A673 (cell line): ENCODE measurements at regions not wholly inside any gene's neighbourhood (a gene's known extent, or its start where the extent isn't known, plus 50 kb on each side); places are given as distances from the start of the nearest gene placed in this dataset.

Experiments used
- EZH2 ChIP-seq: fragments of 200-600 bp; sonication (generic); IDR thresholded peaks from 2 replicates; pipeline ENCODE4 v1.6.1; 2017; ENCODE audit warnings: borderline replicate concordance, low read depth, mild to moderate bottlenecking, mixed read lengths, antibody characterized with exemption, low read length; ENCODE audit not compliant: poor library complexity, severe bottlenecking
- TF ChIP-seq, protein P1 (sequence below): fragments of 300-800, 200-600 bp; sonication (generic); conservative IDR thresholded peaks from 2 replicates; pipeline ENCODE4 v1.5.1; 2017; ENCODE audit warnings: low read depth, mild to moderate bottlenecking, antibody characterized with exemption, low read length, moderate library complexity, mixed read lengths

GRCh38 chr2:10209406-10209935 is 86.9 kb downstream of the RRM2 start:
- no peak for TF ChIP-seq EZH2
- TF ChIP-seq, protein P1, sequence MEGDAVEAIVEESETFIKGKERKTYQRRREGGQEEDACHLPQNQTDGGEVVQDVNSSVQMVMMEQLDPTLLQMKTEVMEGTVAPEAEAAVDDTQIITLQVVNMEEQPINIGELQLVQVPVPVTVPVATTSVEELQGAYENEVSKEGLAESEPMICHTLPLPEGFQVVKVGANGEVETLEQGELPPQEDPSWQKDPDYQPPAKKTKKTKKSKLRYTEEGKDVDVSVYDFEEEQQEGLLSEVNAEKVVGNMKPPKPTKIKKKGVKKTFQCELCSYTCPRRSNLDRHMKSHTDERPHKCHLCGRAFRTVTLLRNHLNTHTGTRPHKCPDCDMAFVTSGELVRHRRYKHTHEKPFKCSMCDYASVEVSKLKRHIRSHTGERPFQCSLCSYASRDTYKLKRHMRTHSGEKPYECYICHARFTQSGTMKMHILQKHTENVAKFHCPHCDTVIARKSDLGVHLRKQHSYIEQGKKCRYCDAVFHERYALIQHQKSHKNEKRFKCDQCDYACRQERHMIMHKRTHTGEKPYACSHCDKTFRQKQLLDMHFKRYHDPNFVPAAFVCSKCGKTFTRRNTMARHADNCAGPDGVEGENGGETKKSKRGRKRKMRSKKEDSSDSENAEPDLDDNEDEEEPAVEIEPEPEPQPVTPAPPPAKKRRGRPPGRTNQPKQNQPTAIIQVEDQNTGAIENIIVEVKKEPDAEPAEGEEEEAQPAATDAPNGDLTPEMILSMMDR: no peak
